ENCODE measurements at regions not wholly inside any gene's neighbourhood (a gene's known extent, or its start where the extent isn't known, plus 50 kb on each side); places are given as distances from the start of the nearest gene placed in this dataset.

GRCh38 chr5:58279259-58279658 is 180.6 kb downstream of the PLK2 start:
- TF ChIP-seq, protein P1, sequence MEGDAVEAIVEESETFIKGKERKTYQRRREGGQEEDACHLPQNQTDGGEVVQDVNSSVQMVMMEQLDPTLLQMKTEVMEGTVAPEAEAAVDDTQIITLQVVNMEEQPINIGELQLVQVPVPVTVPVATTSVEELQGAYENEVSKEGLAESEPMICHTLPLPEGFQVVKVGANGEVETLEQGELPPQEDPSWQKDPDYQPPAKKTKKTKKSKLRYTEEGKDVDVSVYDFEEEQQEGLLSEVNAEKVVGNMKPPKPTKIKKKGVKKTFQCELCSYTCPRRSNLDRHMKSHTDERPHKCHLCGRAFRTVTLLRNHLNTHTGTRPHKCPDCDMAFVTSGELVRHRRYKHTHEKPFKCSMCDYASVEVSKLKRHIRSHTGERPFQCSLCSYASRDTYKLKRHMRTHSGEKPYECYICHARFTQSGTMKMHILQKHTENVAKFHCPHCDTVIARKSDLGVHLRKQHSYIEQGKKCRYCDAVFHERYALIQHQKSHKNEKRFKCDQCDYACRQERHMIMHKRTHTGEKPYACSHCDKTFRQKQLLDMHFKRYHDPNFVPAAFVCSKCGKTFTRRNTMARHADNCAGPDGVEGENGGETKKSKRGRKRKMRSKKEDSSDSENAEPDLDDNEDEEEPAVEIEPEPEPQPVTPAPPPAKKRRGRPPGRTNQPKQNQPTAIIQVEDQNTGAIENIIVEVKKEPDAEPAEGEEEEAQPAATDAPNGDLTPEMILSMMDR (IDR thresholded peaks at IDR 0.05; ENCODE audit: low read length) = no peak
- TF ChIP-seq EZH2 (optimal IDR thresholded peaks at IDR 0.05; ENCODE audit: low read depth, low read length) = no peak

Measured in MM.1S (cell line).